H1 (cell line): ENCODE measurements at regions not wholly inside any gene's neighbourhood (a gene's known extent, or its start where the extent isn't known, plus 50 kb on each side); places are given as distances from the start of the nearest gene placed in this dataset.

Experiments used
- CTCF ChIA-PET: fragments of 300-600 bp; sonication (Branson Sonifier 250); formaldehyde crosslinking; loops from one replicate; lab custom pipeline; 2021; ENCODE audit not compliant: partially characterized antibody; lab: Charles Lee
- POLR2A ChIA-PET: fragments of 300-600 bp; sonication (Branson Sonifier 250); formaldehyde crosslinking; loops from one replicate; lab custom pipeline; 2021; ENCODE audit warnings: inconsistent platforms; ENCODE audit not compliant: partially characterized antibody; lab: Charles Lee
- DNase-seq, 2 experiments: peaks; one replicate each; pipeline versions ENCODE4 v3.0.0 to v3.0.0-alpha.2; 2010 to 2022; ENCODE audit warnings: low spot score in 2 of 2, low read depth in 1 of 2, mixed read lengths in 1 of 2
- FAIRE-seq: peaks from 2 replicates; lab custom pipeline; 2011; peaks lifted over from hg19 to GRCh38; lab: Jason Lieb, UNC
- H2AFZ ChIP-seq: 2 replicates; pipeline ENCODE4 v1.8.1; 2012; ENCODE audit warnings: low read length, inconsistent platforms
- H2AK5ac ChIP-seq: 2 replicates; pipeline ENCODE4 v1.6.1; 2013; ENCODE audit warnings: low read depth, low read length
- H2BK120ac ChIP-seq: replicated peaks from 2 replicates; pipeline ENCODE3; 2013; ENCODE audit warnings: low read depth, low read length, inconsistent platforms
- H2BK12ac ChIP-seq: 2 replicates; pipeline ENCODE4 v1.6.1; 2013; ENCODE audit warnings: low read depth, low read length
- H2BK15ac ChIP-seq: 2 replicates; pipeline ENCODE4 v1.6.1; 2013; ENCODE audit warnings: low read length
- H2BK20ac ChIP-seq: 2 replicates; pipeline ENCODE4 v1.6.1; 2013; ENCODE audit warnings: low read length
- H2BK5ac ChIP-seq: 2 replicates; pipeline ENCODE4 v1.6.1; 2013; ENCODE audit warnings: low read depth, low read length
- H3K14ac ChIP-seq: 2 replicates; pipeline ENCODE4 v1.6.1; 2013; ENCODE audit warnings: inconsistent platforms; ENCODE audit not compliant: insufficient read length
- H3K18ac ChIP-seq: 2 replicates; pipeline ENCODE4 v1.6.1; 2013; ENCODE audit warnings: low read length; ENCODE audit errors: extremely low read depth
- H3K23ac ChIP-seq: 2 replicates; pipeline ENCODE4 v1.6.1; 2013; ENCODE audit warnings: inconsistent platforms; ENCODE audit not compliant: insufficient read length
- H3K23me2 ChIP-seq: 2 replicates; pipeline ENCODE4 v1.6.1; 2013; ENCODE audit warnings: low read depth, low read length
- H3K27ac ChIP-seq: 2 replicates; pipeline ENCODE4 v1.6.1; 2011; ENCODE audit warnings: low read depth, low read length, inconsistent platforms
- H3K27me3 ChIP-seq, 4 experiments: replicated peaks in 1 of 4; 1 replicate in 1 of 4; 2 replicates in 3 of 4; pipeline versions ENCODE4 v1.6.1 to v1.8.1; 2011 to 2013; ENCODE audit warnings: low read length in 3 of 4, mild to moderate bottlenecking in 3 of 4, inconsistent platforms in 2 of 4, mixed read lengths in 2 of 4, moderate library complexity in 1 of 4; ENCODE audit not compliant: control insufficient read depth in 3 of 4, insufficient read depth in 3 of 4; ENCODE audit errors: extremely low read depth in 1 of 4
- H3K36me3 ChIP-seq, 4 experiments: 2 replicates each; pipeline versions ENCODE4 v1.6.1 to v1.8.1; 2011 to 2013; ENCODE audit warnings: mild to moderate bottlenecking in 4 of 4, low read length in 3 of 4, moderate library complexity in 2 of 4, control low read depth in 1 of 4, inconsistent platforms in 1 of 4; ENCODE audit not compliant: insufficient read depth in 4 of 4, control insufficient read depth in 2 of 4
- H3K4ac ChIP-seq: replicated peaks from 2 replicates; pipeline ENCODE3; 2013; ENCODE audit warnings: low read length, low read depth, mixed read lengths, inconsistent platforms; ENCODE audit not compliant: insufficient read length
- H3K4me1 ChIP-seq, 4 experiments: replicated peaks in 1 of 4; 1 replicate in 1 of 4; 2 replicates in 3 of 4; pipeline versions ENCODE4 v1.6.1 to v1.8.1; 2011 to 2013; ENCODE audit warnings: low read length in 3 of 4, inconsistent platforms in 2 of 4, mixed read lengths in 1 of 4; ENCODE audit not compliant: insufficient read depth in 4 of 4, control insufficient read depth in 3 of 4
- H3K4me2 ChIP-seq, 2 experiments: 2 replicates each; pipeline versions ENCODE4 v1.6.1 to v1.8.1; 2011 to 2013; ENCODE audit warnings: low read depth in 2 of 2, low read length in 2 of 2, control low read depth in 1 of 2, inconsistent platforms in 1 of 2, mild to moderate bottlenecking in 1 of 2; ENCODE audit not compliant: insufficient read depth in 1 of 2
- H3K4me3 ChIP-seq, 4 experiments: fragments of 200-600, 300-600 bp in 1 of 4; sonication (generic), shearing (Covaris generic), sonication (Bioruptor Twin) in 1 of 4; 2 replicates each; pipeline versions ENCODE4 v1.5.1 to v1.8.1; 2011 to 2016; ENCODE audit warnings: low read length in 4 of 4, low read depth in 3 of 4, control low read depth in 2 of 4, inconsistent platforms in 2 of 4, mild to moderate bottlenecking in 2 of 4, mixed read lengths in 1 of 4, moderate library complexity in 1 of 4; ENCODE audit not compliant: insufficient read depth in 2 of 4; ENCODE audit errors: extremely low read depth in 1 of 4
- H3K56ac ChIP-seq: replicated peaks from 2 replicates; pipeline ENCODE3; 2013; ENCODE audit warnings: low read depth, mild to moderate bottlenecking, mixed read lengths, low read length, inconsistent platforms; ENCODE audit not compliant: insufficient read length
- H3K79me1 ChIP-seq: 2 replicates; pipeline ENCODE4 v1.6.1; 2013; ENCODE audit warnings: low read depth, low read length, control low read depth
- H3K79me2 ChIP-seq, 2 experiments: 2 replicates each; pipeline versions ENCODE4 v1.6.1 to v1.8.1; 2012 to 2013; ENCODE audit warnings: low read length in 2 of 2, mild to moderate bottlenecking in 2 of 2, inconsistent platforms in 1 of 2; ENCODE audit not compliant: insufficient read depth in 2 of 2, control insufficient read depth in 1 of 2
- H3K9ac ChIP-seq, 4 experiments: replicated peaks in 1 of 4; 1 replicate in 1 of 4; 2 replicates in 3 of 4; pipeline versions ENCODE4 v1.6.1 to v1.8.1; 2011 to 2013; ENCODE audit warnings: low read depth in 3 of 4, low read length in 3 of 4, control low read depth in 2 of 4, mild to moderate bottlenecking in 2 of 4, moderate library complexity in 2 of 4, inconsistent platforms in 1 of 4; ENCODE audit errors: extremely low read depth in 1 of 4
- H3K9me3 ChIP-seq, 2 experiments: 2 replicates each; pipeline versions ENCODE4 v1.6.1 to v1.8.1; 2012 to 2013; ENCODE audit warnings: mild to moderate bottlenecking in 2 of 2, moderate library complexity in 2 of 2, control low read depth in 1 of 2, inconsistent platforms in 1 of 2, low read depth in 1 of 2, low read length in 1 of 2, mixed read lengths in 1 of 2; ENCODE audit not compliant: insufficient read depth in 2 of 2
- H4K20me1 ChIP-seq, 2 experiments: replicated peaks in 1 of 2; 2 replicates each; pipeline versions ENCODE3 to v1.8.1; 2011 to 2013; ENCODE audit warnings: inconsistent platforms in 2 of 2, low read length in 2 of 2, mild to moderate bottlenecking in 1 of 2; ENCODE audit not compliant: insufficient read depth in 2 of 2, control insufficient read depth in 1 of 2
- H4K5ac ChIP-seq: 2 replicates; pipeline ENCODE4 v1.6.1; 2013; ENCODE audit warnings: low read length, low read depth, mixed read lengths, inconsistent platforms; ENCODE audit not compliant: insufficient read length
- H4K8ac ChIP-seq: 2 replicates; pipeline ENCODE4 v1.8.0; 2013; ENCODE audit warnings: mild to moderate bottlenecking, moderate library complexity, low read length, inconsistent platforms; ENCODE audit not compliant: insufficient read depth; ENCODE audit errors: extremely low read depth
- H4K91ac ChIP-seq: replicated peaks from 2 replicates; pipeline ENCODE3; 2013; ENCODE audit warnings: low read length, mixed read lengths, inconsistent platforms; ENCODE audit not compliant: insufficient read length
- RAD21 ChIP-seq, 2 experiments: IDR thresholded peaks in 1 of 2; conservative IDR thresholded peaks in 1 of 2; 2 replicates each; pipeline ENCODE4 v1.6.1; 2011; ENCODE audit warnings: low read depth in 2 of 2, low read length in 2 of 2, improper control_type of control experiment in 1 of 2, inconsistent platforms in 1 of 2, mild to moderate bottlenecking in 1 of 2, moderate library complexity in 1 of 2
- RFX5 ChIP-seq: IDR thresholded peaks from 2 replicates; pipeline ENCODE4 v1.6.1; 2011; ENCODE audit warnings: low read depth, low read length, improper control_type of control experiment, borderline replicate concordance
- TBP ChIP-seq: IDR thresholded peaks from 2 replicates; pipeline ENCODE4 v1.6.1; 2011; ENCODE audit warnings: low read depth, low read length, improper control_type of control experiment
- TEAD4 ChIP-seq: IDR thresholded peaks from 2 replicates; pipeline ENCODE4 v1.6.1; 2012; ENCODE audit warnings: low read depth, low read length, inconsistent platforms, mixed read lengths
- WGBS, 2 experiments: shearing (Covaris generic) in 1 of 2; methylation state at CpG; one replicate each; pipeline versions ENCODE4 v1.1.6 to v1.1.7; 2013 to 2015; ENCODE audit warnings: low lambda C conversion rate in 2 of 2, mixed read lengths in 2 of 2, inconsistent platforms in 1 of 2, low coverage in 1 of 2, missing lambda C conversion rate in 1 of 2; ENCODE audit not compliant: insufficient replicate concordance in 2 of 2, insufficient coverage in 1 of 2, insufficient read length in 1 of 2; ENCODE audit errors: extremely low coverage in 1 of 2, missing lambda C conversion rate in 1 of 2; 5-methylcytosine and 5-hydroxymethylcytosine counted together

DNA sequence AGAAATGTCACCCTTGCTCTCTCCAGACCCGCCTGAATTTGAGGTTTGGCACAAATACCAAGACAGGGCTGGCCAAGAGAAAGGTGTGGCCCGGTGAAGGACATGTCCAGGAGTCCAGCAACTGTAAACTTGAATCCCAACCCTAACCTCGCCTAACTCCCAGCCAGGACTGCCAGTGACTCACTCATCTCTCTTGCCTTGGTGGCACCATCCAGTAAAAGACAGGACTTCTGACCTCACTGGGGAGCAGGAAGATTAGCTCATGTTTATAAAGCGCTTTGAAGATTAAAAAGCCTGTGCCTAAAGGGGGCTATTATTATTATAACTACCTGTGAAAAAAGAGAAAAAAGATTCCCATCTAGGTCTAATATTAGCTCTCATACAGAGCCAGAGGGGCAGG is 335.3 kb downstream of the SOX9 start:
- Histone ChIP-seq H3K56ac (no peak overlapping the region), H3K27ac (no peak overlapping the region), H2BK12ac (no peak overlapping the region), H3K36me3 (no peaks in the 10 kb centered on the region), H3K4me1 (0 out of 7 replicates have a peak, but pooled peaks cover 0 to 2% (median 0%) of the 10 kb centered on the region in 4 experiments), H3K9me3 (no peaks in the 10 kb centered on the region), H3K27me3 (no peaks in the 10 kb centered on the region), H4K5ac (no peak overlapping the region), H2BK120ac (no peak overlapping the region), H2BK15ac (no peak overlapping the region), H3K23ac (no peak overlapping the region), H4K20me1 (no peaks in the 10 kb centered on the region), H2AFZ (no peak overlapping the region), H3K14ac (no peak overlapping the region), H3K4me2 (no peak overlapping the region), H4K91ac (no peak overlapping the region), H3K18ac (no peak overlapping the region), H3K4ac (no peak overlapping the region), H2AK5ac (no peak overlapping the region), H3K79me2 (no peaks in the 10 kb centered on the region), H2BK5ac (no peak overlapping the region), H3K79me1 (no peaks in the 10 kb centered on the region), H3K4me3 (no peak overlapping the region), H3K9ac (no peak overlapping the region), H4K8ac (no peak overlapping the region), H2BK20ac (no peak overlapping the region), H3K23me2 (no peaks in the 10 kb centered on the region)
- FAIRE-seq (no peak), DNase-seq (no peak)
- CTCF ChIA-PET, result interaction anchor here (0.6 to 1.6 kb wide), 2 partner anchors 188 to 327 kb away, joined by 3 read pairs; no protein-coding TSS in a partner anchor
- POLR2A ChIA-PET, result no interaction called here
- no peak for TF ChIP-seq TBP
- no peak for TF ChIP-seq TEAD4
- no peak for TF ChIP-seq RFX5
- TF ChIP-seq RAD21 (IDR thresholded peaks at IDR 0.05 in 1 of 2, conservative IDR thresholded peaks at IDR 0.05 in 1 of 2; ENCODE audit: low read depth in 2 of 2, low read length in 2 of 2), result no peak
- WGBS, 2 experiments, result 71% methylated on average over 4 of the region's 4 CpGs; no CpG with 5 or more reads in 1 of the 2 experiments
